ENCODE measurements at regions not wholly inside any gene's neighbourhood (a gene's known extent, or its start where the extent isn't known, plus 50 kb on each side); places are given as distances from the start of the nearest gene placed in this dataset.

DNA sequence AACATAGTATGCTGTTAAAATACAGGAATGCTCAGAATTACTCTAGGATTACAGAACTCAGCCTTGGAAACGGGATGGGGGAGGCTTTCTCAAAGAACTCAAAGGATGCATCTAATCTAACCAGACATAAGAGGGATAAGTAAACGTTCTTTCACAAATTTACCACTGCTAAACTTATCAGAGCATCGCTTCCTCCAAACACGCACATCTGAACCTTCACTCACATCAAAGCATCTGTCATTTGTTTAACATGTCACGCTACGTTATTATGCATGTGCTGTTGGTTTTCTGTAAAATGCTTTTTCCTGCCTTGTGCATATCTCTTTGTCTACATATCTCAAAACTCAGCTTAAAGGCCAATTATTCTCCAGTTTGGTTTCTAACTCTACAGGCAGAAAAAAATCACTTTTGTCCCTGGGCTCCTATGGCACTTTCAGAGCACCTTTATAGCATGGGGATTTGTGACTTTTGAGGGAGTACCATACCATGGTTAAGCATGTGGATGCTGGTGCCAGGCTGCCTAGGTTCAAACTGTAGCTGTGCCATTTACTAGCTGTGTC is 106.7 kb upstream of the FSHR start:
- Histone ChIP-seq H3K9me3 (no peaks in the 10 kb centered on the region), H3K4me1 (ENCODE audit: low read depth) (no peaks in the 10 kb centered on the region), H3K36me3 (ENCODE audit: low read depth) (no peaks in the 10 kb centered on the region), H3K4me3 (no peak overlapping the region)
- TF ChIP-seq, protein P1, sequence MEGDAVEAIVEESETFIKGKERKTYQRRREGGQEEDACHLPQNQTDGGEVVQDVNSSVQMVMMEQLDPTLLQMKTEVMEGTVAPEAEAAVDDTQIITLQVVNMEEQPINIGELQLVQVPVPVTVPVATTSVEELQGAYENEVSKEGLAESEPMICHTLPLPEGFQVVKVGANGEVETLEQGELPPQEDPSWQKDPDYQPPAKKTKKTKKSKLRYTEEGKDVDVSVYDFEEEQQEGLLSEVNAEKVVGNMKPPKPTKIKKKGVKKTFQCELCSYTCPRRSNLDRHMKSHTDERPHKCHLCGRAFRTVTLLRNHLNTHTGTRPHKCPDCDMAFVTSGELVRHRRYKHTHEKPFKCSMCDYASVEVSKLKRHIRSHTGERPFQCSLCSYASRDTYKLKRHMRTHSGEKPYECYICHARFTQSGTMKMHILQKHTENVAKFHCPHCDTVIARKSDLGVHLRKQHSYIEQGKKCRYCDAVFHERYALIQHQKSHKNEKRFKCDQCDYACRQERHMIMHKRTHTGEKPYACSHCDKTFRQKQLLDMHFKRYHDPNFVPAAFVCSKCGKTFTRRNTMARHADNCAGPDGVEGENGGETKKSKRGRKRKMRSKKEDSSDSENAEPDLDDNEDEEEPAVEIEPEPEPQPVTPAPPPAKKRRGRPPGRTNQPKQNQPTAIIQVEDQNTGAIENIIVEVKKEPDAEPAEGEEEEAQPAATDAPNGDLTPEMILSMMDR (IDR thresholded peaks at IDR 0.05): no peak
- ATAC-seq: no peak
- no peak for DNase-seq
- intact Hi-C loops (cut with DNase I, micrococcal nuclease): no loop called here

DNA sequence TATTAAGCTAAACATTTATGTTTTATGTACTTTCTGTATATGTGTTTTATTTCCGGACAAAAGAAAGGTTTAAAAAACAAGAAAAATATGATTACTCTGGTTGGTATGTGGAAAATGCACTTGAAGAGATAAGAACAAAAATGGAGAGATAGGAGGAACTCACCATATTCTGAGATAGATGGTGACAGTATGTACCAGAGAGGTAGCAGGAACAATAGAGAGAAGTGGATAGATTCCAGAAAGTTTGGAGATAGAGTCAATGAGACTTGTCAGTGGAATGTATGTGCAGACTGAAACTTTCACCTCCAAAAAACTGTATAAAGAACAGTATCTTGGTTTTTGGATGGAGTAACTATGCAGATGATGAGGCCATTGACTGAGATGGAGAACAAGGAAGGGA is 105.6 kb upstream of the FSHR start:
- ATAC-seq: no peak
- no peak for DNase-seq
- Histone ChIP-seq H3K4me1 (ENCODE audit: low read depth) (no peaks in the 10 kb centered on the region), H3K9me3 (no peaks in the 10 kb centered on the region), H3K4me3 (no peak overlapping the region), H3K36me3 (ENCODE audit: low read depth) (no peaks in the 10 kb centered on the region)
- TF ChIP-seq, protein P1 (IDR thresholded peaks at IDR 0.05): no peak
- intact Hi-C loops (cut with DNase I, micrococcal nuclease): no loop called here

DNA sequence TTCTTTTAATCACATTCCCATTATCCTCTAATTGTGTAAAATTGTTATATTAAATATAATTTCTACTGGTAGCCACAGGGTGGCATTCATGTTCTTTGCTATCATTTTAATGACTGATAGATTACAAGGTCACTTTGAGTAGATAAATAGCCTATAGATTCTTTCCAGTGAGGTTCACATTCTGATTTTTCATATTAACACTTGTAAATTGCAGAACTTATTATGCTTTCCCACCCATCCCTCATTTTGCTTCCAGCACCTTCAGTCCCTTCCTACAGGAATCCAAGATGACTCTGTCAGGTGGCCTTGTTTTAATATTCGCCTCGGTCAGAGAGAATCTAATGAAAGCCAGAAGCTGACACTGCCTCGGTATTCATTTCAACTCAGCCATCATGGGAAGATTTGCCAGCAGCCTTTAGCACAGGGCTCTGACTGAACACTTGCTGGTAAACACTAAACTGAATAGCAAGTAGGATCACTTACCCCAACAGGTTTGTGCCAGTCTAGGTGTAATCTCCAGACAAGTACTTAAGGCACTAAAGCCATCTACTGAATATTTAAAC is 101.2 kb upstream of the FSHR start:
- DNase-seq (no peak), ATAC-seq (no peak)
- TF ChIP-seq, protein P1 (IDR thresholded peaks at IDR 0.05): no peak
- no peaks in the 10 kb centered on the region for H3K36me3 ChIP-seq (ENCODE audit: low read depth)
- intact Hi-C loops (cut with DNase I, micrococcal nuclease): no loop called here
- no peak overlapping the region for H3K4me3 ChIP-seq
- no peaks in the 10 kb centered on the region for H3K9me3 ChIP-seq
- no peaks in the 10 kb centered on the region for H3K4me1 ChIP-seq (ENCODE audit: low read depth)

DNA sequence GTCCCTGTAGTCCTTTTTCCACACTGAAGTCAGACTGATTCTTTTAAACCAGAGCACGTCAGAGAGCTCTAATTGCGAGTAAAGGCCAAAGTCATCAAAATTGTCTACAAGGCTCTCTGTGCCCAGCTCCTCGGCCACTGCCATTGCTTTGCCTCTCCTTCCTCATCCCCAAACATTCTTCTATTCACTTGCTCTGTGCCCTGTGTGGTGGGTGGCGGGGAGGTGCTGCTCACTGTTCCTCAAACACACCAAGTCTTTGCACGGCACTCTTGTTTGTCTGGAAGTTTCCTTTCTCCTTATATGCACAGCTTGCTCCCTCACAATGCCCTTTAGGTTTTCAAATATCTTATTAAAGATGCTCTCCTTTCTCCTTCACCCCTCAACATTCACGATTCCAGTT is 100.1 kb upstream of the FSHR start:
- intact Hi-C loops (cut with DNase I, micrococcal nuclease): no loop called here
- Histone ChIP-seq H3K9me3 (no peaks in the 10 kb centered on the region), H3K4me1 (ENCODE audit: low read depth) (no peaks in the 10 kb centered on the region), H3K4me3 (no peak overlapping the region), H3K36me3 (ENCODE audit: low read depth) (no peaks in the 10 kb centered on the region)
- TF ChIP-seq, protein P1 (IDR thresholded peaks at IDR 0.05): no peak
- ATAC-seq (no peak), DNase-seq (no peak)

DNA sequence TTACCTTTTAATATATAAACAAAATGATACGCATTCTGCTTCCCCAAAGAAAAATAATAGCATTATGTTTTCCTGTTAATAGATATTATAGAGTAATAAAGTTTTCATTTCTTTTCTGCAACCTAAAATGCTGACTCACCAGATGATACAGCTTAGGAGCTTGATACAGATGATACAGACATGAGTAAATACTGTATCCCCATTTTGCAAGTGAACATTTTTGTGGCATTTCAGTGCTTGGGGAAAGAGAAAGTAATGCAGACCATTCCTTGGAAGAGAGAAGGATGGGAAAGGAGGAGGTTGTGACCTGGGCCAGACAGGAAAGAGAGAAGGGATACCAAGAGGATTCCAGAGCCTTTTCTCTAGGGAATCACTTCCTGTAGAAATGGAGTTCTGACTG is 97.5 kb upstream of the FSHR start:
- no peaks in the 10 kb centered on the region for H3K36me3 ChIP-seq (ENCODE audit: low read depth)
- no peak for ATAC-seq
- DNase-seq: no peak
- H3K4me3 ChIP-seq: no peak overlapping the region
- no peaks in the 10 kb centered on the region for H3K4me1 ChIP-seq (ENCODE audit: low read depth)
- intact Hi-C loops (cut with DNase I, micrococcal nuclease): no loop called here
- no peaks in the 10 kb centered on the region for H3K9me3 ChIP-seq
- TF ChIP-seq, protein P1 (IDR thresholded peaks at IDR 0.05): no peak

DNA sequence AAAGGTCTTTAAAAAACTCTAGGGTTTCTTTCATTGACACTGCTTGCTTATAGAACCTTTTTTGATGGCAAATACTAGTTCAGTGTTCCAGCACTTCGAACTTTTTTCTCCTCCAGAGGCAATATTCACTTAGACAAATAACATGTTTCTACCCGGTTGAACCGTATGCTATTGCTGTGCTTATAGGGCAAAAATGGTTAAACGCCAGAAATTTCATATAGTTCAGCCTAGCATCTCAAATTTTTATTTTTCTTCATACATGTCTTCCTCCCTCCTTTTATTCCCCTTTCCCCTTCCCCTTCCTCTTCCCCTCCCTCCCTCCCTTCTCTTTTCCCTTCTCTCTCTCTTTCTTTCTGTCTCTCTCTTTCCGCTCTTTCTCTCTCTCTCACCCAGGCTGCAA is 96.9 kb upstream of the FSHR start:
- intact Hi-C loops (cut with DNase I, micrococcal nuclease): no loop called here
- DNase-seq (no peak), ATAC-seq (no peak)
- no peaks in the 10 kb centered on the region for H3K36me3 ChIP-seq (ENCODE audit: low read depth)
- TF ChIP-seq, protein P1 (IDR thresholded peaks at IDR 0.05): no peak
- H3K4me1 ChIP-seq (ENCODE audit: low read depth): no peaks in the 10 kb centered on the region
- H3K4me3 ChIP-seq: no peak overlapping the region
- no peaks in the 10 kb centered on the region for H3K9me3 ChIP-seq

Measured in mucosa of descending colon (tissue), 3 donors.